ENCODE measurements at regions not wholly inside any gene's neighbourhood (a gene's known extent, or its start where the extent isn't known, plus 50 kb on each side); places are given as distances from the start of the nearest gene placed in this dataset.
A peak's percentile ranks its signal among the peaks of the same experiment; 100 is the strongest.

GRCh38 chr20:54284928-54285704 lies 77.2 kb downstream of the PFDN4 start:
- Histone ChIP-seq H4K20me1 (ENCODE audit: low read depth) (no peaks in the 10 kb centered on the region), H3K36me3 (no peaks in the 10 kb centered on the region), H3K4me2 (no peak overlapping the region), H3K27me3 (no peaks in the 10 kb centered on the region), H3F3A (ENCODE audit: low read depth) (no peaks in the 10 kb centered on the region), H3K9ac (no peak overlapping the region), H2AFZ (replicated peaks) (no peak overlapping the region), H3K79me2 (ENCODE audit: low read depth) (no peaks in the 10 kb centered on the region), H3K4me3 (no peak overlapping the region), H3K9me3 (ENCODE audit: low read depth) (no peaks in the 10 kb centered on the region), H3K27ac (no peak overlapping the region), H3K4me1 (no peaks in the 10 kb centered on the region)
- Mint-ChIP-seq H3K4me1 (no peaks in the 10 kb centered on the region), H3K27ac (no peak overlapping the region), H3K4me3 (no peak overlapping the region), H3K9me3 (no peaks in the 10 kb centered on the region), H3K27me3 (ENCODE audit: insufficient read depth, low read depth) (peaks cover 4% of the 10 kb centered on the region), H3K36me3 (no peaks in the 10 kb centered on the region)
- DNase-seq (ENCODE audit: low spot score) = no peak
- TF ChIP-seq, protein P1, sequence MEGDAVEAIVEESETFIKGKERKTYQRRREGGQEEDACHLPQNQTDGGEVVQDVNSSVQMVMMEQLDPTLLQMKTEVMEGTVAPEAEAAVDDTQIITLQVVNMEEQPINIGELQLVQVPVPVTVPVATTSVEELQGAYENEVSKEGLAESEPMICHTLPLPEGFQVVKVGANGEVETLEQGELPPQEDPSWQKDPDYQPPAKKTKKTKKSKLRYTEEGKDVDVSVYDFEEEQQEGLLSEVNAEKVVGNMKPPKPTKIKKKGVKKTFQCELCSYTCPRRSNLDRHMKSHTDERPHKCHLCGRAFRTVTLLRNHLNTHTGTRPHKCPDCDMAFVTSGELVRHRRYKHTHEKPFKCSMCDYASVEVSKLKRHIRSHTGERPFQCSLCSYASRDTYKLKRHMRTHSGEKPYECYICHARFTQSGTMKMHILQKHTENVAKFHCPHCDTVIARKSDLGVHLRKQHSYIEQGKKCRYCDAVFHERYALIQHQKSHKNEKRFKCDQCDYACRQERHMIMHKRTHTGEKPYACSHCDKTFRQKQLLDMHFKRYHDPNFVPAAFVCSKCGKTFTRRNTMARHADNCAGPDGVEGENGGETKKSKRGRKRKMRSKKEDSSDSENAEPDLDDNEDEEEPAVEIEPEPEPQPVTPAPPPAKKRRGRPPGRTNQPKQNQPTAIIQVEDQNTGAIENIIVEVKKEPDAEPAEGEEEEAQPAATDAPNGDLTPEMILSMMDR (IDR thresholded peaks at IDR 0.05) = no peak
- no peak for TF ChIP-seq EZH2phosphoT487 (IDR thresholded peaks at IDR 0.05)
- TF ChIP-seq EZH2 (IDR thresholded peaks at IDR 0.05) = no peak

DNA sequence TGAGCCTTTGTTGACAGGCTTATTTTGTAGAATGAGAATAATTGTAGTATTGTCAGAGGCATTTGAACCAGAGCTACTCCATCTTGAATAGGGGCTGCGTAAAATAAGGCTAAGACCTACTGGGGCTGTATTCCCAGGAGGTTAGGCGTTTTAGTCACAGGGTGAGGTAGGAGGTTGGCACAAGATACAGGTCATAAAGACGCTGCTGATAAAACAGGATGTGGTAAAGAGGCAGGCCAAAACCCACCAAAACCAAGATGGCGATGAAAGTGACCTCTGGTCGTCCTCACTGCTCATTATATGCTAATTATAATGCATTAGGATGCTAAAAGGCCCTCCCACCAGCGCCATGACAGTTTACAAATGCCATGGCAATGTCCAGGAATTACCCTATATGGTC lies 82.7 kb downstream of the PFDN4 start:
- H3K4me3 Mint-ChIP-seq = no peak overlapping the region
- Histone ChIP-seq H2AFZ (replicated peaks) (peak overlapping the region; percentile 74), H3F3A (ENCODE audit: low read depth) (peaks cover 13% of the 10 kb centered on the region), H3K27ac (no peak overlapping the region), H3K27me3 (no peaks in the 10 kb centered on the region), H3K4me1 (peaks cover 20% of the 10 kb centered on the region), H3K36me3 (no peaks in the 10 kb centered on the region), H3K9ac (no peak overlapping the region), H3K9me3 (ENCODE audit: low read depth) (no peaks in the 10 kb centered on the region), H3K79me2 (ENCODE audit: low read depth) (no peaks in the 10 kb centered on the region), H4K20me1 (ENCODE audit: low read depth) (no peaks in the 10 kb centered on the region), H3K4me2 (no peak overlapping the region), H3K4me3 (no peak overlapping the region)
- no peaks in the 10 kb centered on the region for H3K36me3 Mint-ChIP-seq
- no peaks in the 10 kb centered on the region for H3K9me3 Mint-ChIP-seq
- no peak for TF ChIP-seq EZH2 (IDR thresholded peaks at IDR 0.05)
- peak overlapping the region; percentile 6 for H3K27ac Mint-ChIP-seq
- H3K27me3 Mint-ChIP-seq (ENCODE audit: insufficient read depth, low read depth) = peaks cover 2% of the 10 kb centered on the region
- no peak for DNase-seq (ENCODE audit: low spot score)
- peaks cover 12% of the 10 kb centered on the region for H3K4me1 Mint-ChIP-seq

DNA sequence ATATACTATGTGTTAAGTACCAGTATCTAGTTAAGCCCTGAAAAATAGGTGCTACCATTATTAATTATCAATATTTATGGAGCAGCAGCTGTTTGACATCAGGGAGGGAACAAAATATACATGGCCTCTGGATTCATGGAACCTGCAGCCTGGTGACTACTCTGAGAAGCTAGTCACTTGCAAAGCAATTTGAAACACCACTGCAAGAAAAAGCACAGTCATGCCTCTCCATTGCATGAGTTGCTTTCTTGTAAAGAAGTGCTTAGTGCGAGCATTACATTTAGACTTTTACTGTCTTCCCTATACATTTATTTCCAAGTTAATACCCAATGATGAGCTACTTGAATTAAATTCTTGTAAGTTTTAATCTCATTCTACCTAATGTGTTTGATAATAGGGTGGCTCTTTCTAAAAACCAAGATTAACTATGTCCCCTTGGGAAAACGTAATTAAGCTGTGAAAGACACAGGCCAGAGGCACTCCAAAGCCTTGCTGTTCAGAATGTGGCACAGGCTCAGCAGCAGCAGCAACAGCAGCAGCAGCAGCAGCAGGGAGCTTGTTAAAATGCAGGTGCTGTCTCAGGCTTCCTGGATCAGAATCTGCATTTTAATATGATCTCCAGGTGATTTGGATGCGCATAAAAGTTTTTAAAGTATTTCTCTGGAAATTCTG lies 83.6 kb downstream of the PFDN4 start:
- no peaks in the 10 kb centered on the region for H3K27me3 ChIP-seq
- H3K27me3 Mint-ChIP-seq (ENCODE audit: insufficient read depth, low read depth) = peaks cover 2% of the 10 kb centered on the region
- H3K36me3 Mint-ChIP-seq = no peaks in the 10 kb centered on the region
- no peaks in the 10 kb centered on the region for H4K20me1 ChIP-seq (ENCODE audit: low read depth)
- H3K27ac ChIP-seq = peak overlapping the region; percentile 53
- peak overlapping the region; percentile 7 for H3K27ac Mint-ChIP-seq
- no peaks in the 10 kb centered on the region for H3K9me3 ChIP-seq (ENCODE audit: low read depth)
- no peak overlapping the region for H3K9ac ChIP-seq
- peaks cover 20% of the 10 kb centered on the region for H3K4me1 ChIP-seq
- peak overlapping the region; percentile 60 for H3K4me2 ChIP-seq
- peaks cover 13% of the 10 kb centered on the region for H3F3A ChIP-seq (ENCODE audit: low read depth)
- no peak overlapping the region for H3K4me3 ChIP-seq
- H3K9me3 Mint-ChIP-seq = no peaks in the 10 kb centered on the region
- H3K4me3 Mint-ChIP-seq = peak overlapping the region; percentile 34
- TF ChIP-seq EZH2phosphoT487 (IDR thresholded peaks at IDR 0.05) = no peak
- TF ChIP-seq, protein P1 (IDR thresholded peaks at IDR 0.05) = no peak
- no peak for TF ChIP-seq EZH2 (IDR thresholded peaks at IDR 0.05)
- peak; percentile 41 for DNase-seq (ENCODE audit: low spot score)
- H3K79me2 ChIP-seq (ENCODE audit: low read depth) = no peaks in the 10 kb centered on the region
- H3K36me3 ChIP-seq = no peaks in the 10 kb centered on the region
- H2AFZ ChIP-seq (replicated peaks) = peak overlapping the region; percentile 74
- H3K4me1 Mint-ChIP-seq = peaks cover 12% of the 10 kb centered on the region

- Histone ChIP-seq H3K27me3 (no peaks in the 10 kb centered on the region), H3K4me2 (peak overlapping the region; percentile 60), H3K36me3 (no peaks in the 10 kb centered on the region), H3K27ac (peak overlapping the region; percentile 53), H3K9me3 (ENCODE audit: low read depth) (no peaks in the 10 kb centered on the region), H3K4me1 (peaks cover 20% of the 10 kb centered on the region), H3K9ac (no peak overlapping the region), H4K20me1 (ENCODE audit: low read depth) (no peaks in the 10 kb centered on the region), H2AFZ (replicated peaks) (peak overlapping the region; percentile 74), H3F3A (ENCODE audit: low read depth) (peaks cover 13% of the 10 kb centered on the region), H3K79me2 (ENCODE audit: low read depth) (no peaks in the 10 kb centered on the region), H3K4me3 (no peak overlapping the region)
- DNase-seq (ENCODE audit: low spot score) = no peak
- Mint-ChIP-seq H3K36me3 (no peaks in the 10 kb centered on the region), H3K9me3 (no peaks in the 10 kb centered on the region), H3K4me1 (peaks cover 12% of the 10 kb centered on the region), H3K4me3 (no peak overlapping the region), H3K27me3 (ENCODE audit: insufficient read depth, low read depth) (peaks cover 2% of the 10 kb centered on the region), H3K27ac (peak overlapping the region; percentile 7)
- TF ChIP-seq EZH2 (IDR thresholded peaks at IDR 0.05) = no peak
- TF ChIP-seq EZH2phosphoT487 (IDR thresholded peaks at IDR 0.05) = no peak
- TF ChIP-seq, protein P1 (IDR thresholded peaks at IDR 0.05) = no peak
These were observed 84.3 kb downstream of the PFDN4 start for GRCh38 chr20:54292185-54292584.
